H9 (cell line): ENCODE measurements at regions not wholly inside any gene's neighbourhood (a gene's known extent, or its start where the extent isn't known, plus 50 kb on each side); places are given as distances from the start of the nearest gene placed in this dataset.

Source experiments
- DNase-seq: peaks from one replicate; pipeline ENCODE4 v3.0.0-alpha.2; 2017
- H2AFZ ChIP-seq: one replicate; pipeline ENCODE4 v1.6.1; 2013; ENCODE audit warnings: mild to moderate bottlenecking, low read length, control low read depth, moderate library complexity
- H2AK5ac ChIP-seq: 2 replicates; pipeline ENCODE4 v1.6.1; 2013; ENCODE audit warnings: low read length, control low read depth, mixed read lengths; ENCODE audit not compliant: insufficient read length
- H2BK120ac ChIP-seq: one replicate; pipeline ENCODE4 v1.6.1; 2013; ENCODE audit warnings: low read depth, mild to moderate bottlenecking, low read length, control low read depth, inconsistent platforms; ENCODE audit not compliant: poor library complexity, severe bottlenecking
- H2BK12ac ChIP-seq: 2 replicates; pipeline ENCODE4 v1.6.1; 2013; ENCODE audit warnings: low read length, control low read depth, mixed read lengths, low read depth; ENCODE audit not compliant: insufficient read length
- H2BK15ac ChIP-seq: 2 replicates; pipeline ENCODE4 v1.6.1; 2013; ENCODE audit warnings: low read depth, low read length, control low read depth
- H2BK20ac ChIP-seq: one replicate; pipeline ENCODE4 v1.6.1; 2013; ENCODE audit warnings: low read depth, mild to moderate bottlenecking, low read length, control low read depth, inconsistent platforms; ENCODE audit not compliant: poor library complexity, severe bottlenecking
- H2BK5ac ChIP-seq: 2 replicates; pipeline ENCODE4 v1.6.1; 2013; ENCODE audit warnings: low read length, control low read depth, mixed read lengths; ENCODE audit not compliant: insufficient read length
- H3K14ac ChIP-seq: 2 replicates; pipeline ENCODE4 v1.6.1; 2013; ENCODE audit warnings: low read length, control low read depth; ENCODE audit not compliant: insufficient read depth
- H3K18ac ChIP-seq: 2 replicates; pipeline ENCODE4 v1.6.1; 2013; ENCODE audit warnings: low read depth, mild to moderate bottlenecking, mixed read lengths, low read length, control low read depth; ENCODE audit not compliant: insufficient read length
- H3K23ac ChIP-seq: 2 replicates; pipeline ENCODE4 v1.6.1; 2013; ENCODE audit warnings: low read length, control low read depth, mixed read lengths, low read depth; ENCODE audit not compliant: insufficient read length
- H3K23me2 ChIP-seq: 2 replicates; pipeline ENCODE4 v1.6.1; 2013; ENCODE audit warnings: low read depth, mild to moderate bottlenecking, mixed read lengths, low read length, control low read depth; ENCODE audit not compliant: insufficient read length, poor library complexity, severe bottlenecking
- H3K27ac ChIP-seq: 2 replicates; pipeline ENCODE4 v1.5.1; 2013; ENCODE audit warnings: low read length, control low read depth, mixed read lengths, low read depth; ENCODE audit not compliant: insufficient read length
- H3K27me3 ChIP-seq: 2 replicates; pipeline ENCODE4 v1.6.1; 2013; ENCODE audit warnings: low read length, control low read depth, inconsistent platforms; ENCODE audit not compliant: insufficient read depth
- H3K4ac ChIP-seq: 2 replicates; pipeline ENCODE4 v1.6.1; 2013; ENCODE audit warnings: low read depth, mild to moderate bottlenecking, control low read depth, inconsistent platforms, low read length, moderate library complexity
- H3K4me1 ChIP-seq: 2 replicates; pipeline ENCODE4 v1.6.1; 2013; ENCODE audit warnings: low read length, control low read depth, inconsistent platforms; ENCODE audit not compliant: insufficient read depth
- H3K4me2 ChIP-seq: 2 replicates; pipeline ENCODE4 v1.6.1; 2013; ENCODE audit warnings: low read length, control low read depth, mixed read lengths; ENCODE audit not compliant: insufficient read length, insufficient read depth
- H3K56ac ChIP-seq: 2 replicates; pipeline ENCODE4 v1.6.1; 2013; ENCODE audit warnings: low read depth, mild to moderate bottlenecking, mixed read lengths, low read length, control low read depth; ENCODE audit not compliant: insufficient read length
- H3K79me1 ChIP-seq: 2 replicates; pipeline ENCODE4 v1.6.1; 2013; ENCODE audit warnings: low read depth, mild to moderate bottlenecking, moderate library complexity, low read length, control low read depth, inconsistent platforms; ENCODE audit not compliant: insufficient read depth, poor library complexity, severe bottlenecking
- H3K79me2 ChIP-seq: 2 replicates; pipeline ENCODE4 v1.6.1; 2013; ENCODE audit warnings: low read length, control low read depth, inconsistent platforms; ENCODE audit not compliant: insufficient read depth
- H3K9ac ChIP-seq: 2 replicates; pipeline ENCODE4 v1.6.1; 2013; ENCODE audit warnings: low read length, control low read depth, mixed read lengths; ENCODE audit not compliant: insufficient read length; ENCODE audit errors: extremely low read depth
- H3K9me3 ChIP-seq: one replicate; pipeline ENCODE4 v1.6.1; 2013; ENCODE audit warnings: low read depth, low read length, inconsistent platforms; ENCODE audit not compliant: control insufficient read depth
- H3T11ph ChIP-seq: one replicate; pipeline ENCODE4 v1.6.1; 2013; ENCODE audit warnings: mild to moderate bottlenecking, low read length, control low read depth, inconsistent platforms
- H4K20me1 ChIP-seq: one replicate; pipeline ENCODE4 v1.6.1; 2013; ENCODE audit not compliant: control insufficient read depth, insufficient read length, insufficient read depth
- H4K5ac ChIP-seq: 2 replicates; pipeline ENCODE4 v1.6.1; 2013; ENCODE audit warnings: low read depth, mild to moderate bottlenecking, mixed read lengths, low read length, control low read depth; ENCODE audit not compliant: insufficient read length
- H4K8ac ChIP-seq: replicated peaks from 2 replicates; pipeline ENCODE4 v1.6.1; 2013; ENCODE audit warnings: low read length, control low read depth, mixed read lengths, low read depth; ENCODE audit not compliant: insufficient read length
- H4K91ac ChIP-seq: 2 replicates; pipeline ENCODE4 v1.6.1; 2013; ENCODE audit warnings: low read depth, mild to moderate bottlenecking, moderate library complexity, mixed read lengths, low read length, control low read depth; ENCODE audit not compliant: insufficient read length
- H3K27ac Mint-ChIP-seq, 3 experiments: 2 replicates in 2 of 3; 3 replicates in 1 of 3; pipeline ENCODE4 v1.8.0; 2020 to 2021; ENCODE audit warnings: mixed read lengths in 3 of 3, mild to moderate bottlenecking in 1 of 3, moderate library complexity in 1 of 3
- H3K27me3 Mint-ChIP-seq: 2 replicates; pipeline ENCODE4 v1.8.0; 2021; ENCODE audit warnings: low read depth, mild to moderate bottlenecking, moderate library complexity, mixed read lengths
- H3K36me3 Mint-ChIP-seq, 3 experiments: 2 replicates in 2 of 3; 3 replicates in 1 of 3; pipeline ENCODE4 v1.8.0; 2020 to 2021; ENCODE audit warnings: low read depth in 3 of 3, mixed read lengths in 3 of 3; ENCODE audit not compliant: insufficient read depth in 1 of 3
- H3K4me1 Mint-ChIP-seq, 2 experiments: 2 replicates each; pipeline ENCODE4 v1.8.0; 2020; ENCODE audit warnings: mixed read lengths in 2 of 2
- H3K4me3 Mint-ChIP-seq, 2 experiments: 2 replicates in 1 of 2; 3 replicates in 1 of 2; pipeline ENCODE4 v1.8.0; 2020 to 2021; ENCODE audit warnings: mild to moderate bottlenecking in 2 of 2, mixed read lengths in 2 of 2, moderate library complexity in 1 of 2
- H3K9me3 Mint-ChIP-seq, 2 experiments: 2 replicates in 1 of 2; 3 replicates in 1 of 2; pipeline ENCODE4 v1.8.0; 2020; ENCODE audit warnings: mild to moderate bottlenecking in 2 of 2, mixed read lengths in 2 of 2, moderate library complexity in 1 of 2
- WGBS: extraction: QIAGEN DNeasy Blood & Tissue Kit; methylation state at CpG from one replicate; pipeline ENCODE4 v1.1.7; 2013; ENCODE audit warnings: missing lambda C conversion rate, low lambda C conversion rate, mixed read lengths; ENCODE audit not compliant: insufficient read length; ENCODE audit errors: extremely low coverage; 5-methylcytosine and 5-hydroxymethylcytosine counted together
- TF ChIP-seq, protein P1 (sequence below): fragments of 200-600 bp; sonication (generic); conservative IDR thresholded peaks from 3 replicates; pipeline ENCODE4 v1.8.0; 2021; ENCODE audit warnings: antibody characterized with exemption, mild to moderate bottlenecking

DNA sequence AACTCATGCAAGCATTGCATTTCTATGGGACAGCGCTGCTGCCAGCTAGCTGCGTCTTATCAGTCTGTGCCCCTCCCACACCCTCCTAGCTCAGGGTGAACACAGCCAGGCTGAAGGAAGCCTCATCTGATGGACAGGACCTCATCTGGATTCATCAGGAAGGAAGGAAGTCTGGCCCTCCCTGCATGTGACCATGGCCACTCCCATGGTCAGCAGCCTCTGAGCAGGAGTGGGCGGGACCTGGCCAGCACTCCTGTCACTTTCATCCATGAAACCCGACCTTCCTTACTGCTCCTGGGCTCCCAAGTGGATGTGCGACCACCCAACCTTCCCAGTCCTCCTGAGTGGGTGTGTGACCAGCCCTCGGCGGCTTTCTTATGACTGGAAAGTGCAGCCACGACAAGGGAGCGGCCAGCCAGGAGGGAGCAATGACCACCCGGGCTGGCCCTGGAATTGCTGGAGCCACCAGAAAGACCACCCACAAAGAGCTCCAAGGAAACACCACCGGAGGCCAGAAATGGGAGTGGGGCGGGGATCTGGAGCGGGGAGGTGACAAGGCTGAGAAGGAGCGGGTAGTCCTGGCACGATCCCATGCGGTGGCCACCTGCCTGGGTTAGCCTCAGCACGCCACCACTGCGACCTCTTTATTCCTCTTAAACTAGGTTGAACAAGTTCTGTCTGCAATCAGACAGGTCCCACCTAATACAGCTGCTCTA, 241.2 kb downstream of the TTLL2 start:
- no peak for DNase-seq
- Histone ChIP-seq H3K4ac (no peak overlapping the region), H3K9me3 (no peaks in the 10 kb centered on the region), H3K79me2 (no peaks in the 10 kb centered on the region), H2BK120ac (no peak overlapping the region), H3T11ph (no peak overlapping the region), H3K23me2 (no peaks in the 10 kb centered on the region), H3K56ac (no peak overlapping the region), H3K27ac (no peak overlapping the region), H3K27me3 (no peaks in the 10 kb centered on the region), H4K20me1 (no peaks in the 10 kb centered on the region), H4K8ac (no peak overlapping the region), H3K79me1 (no peaks in the 10 kb centered on the region), H3K14ac (no peak overlapping the region), H2AK5ac (no peak overlapping the region), H3K9ac (no peak overlapping the region), H2AFZ (no peak overlapping the region), H3K4me2 (no peak overlapping the region), H4K5ac (no peak overlapping the region), H2BK15ac (no peak overlapping the region), H3K18ac (no peak overlapping the region), H2BK12ac (no peak overlapping the region), H2BK20ac (no peak overlapping the region), H3K4me1 (no peaks in the 10 kb centered on the region; the same call in 1 of the 2 replicates), H4K91ac (no peak overlapping the region), H3K23ac (no peak overlapping the region), H2BK5ac (no peak overlapping the region)
- WGBS: no CpG with 5 or more reads among the region's 18 CpGs
- H3K4me1 Mint-ChIP-seq: peaks cover 0 to 3% of the 10 kb centered on the region in 2 experiments; a peak in 2 of 4 replicates
- no peak overlapping the region; a peak in 1 of 7 replicates for H3K27ac Mint-ChIP-seq
- H3K36me3 Mint-ChIP-seq: no peaks in the 10 kb centered on the region
- TF ChIP-seq, protein P1, sequence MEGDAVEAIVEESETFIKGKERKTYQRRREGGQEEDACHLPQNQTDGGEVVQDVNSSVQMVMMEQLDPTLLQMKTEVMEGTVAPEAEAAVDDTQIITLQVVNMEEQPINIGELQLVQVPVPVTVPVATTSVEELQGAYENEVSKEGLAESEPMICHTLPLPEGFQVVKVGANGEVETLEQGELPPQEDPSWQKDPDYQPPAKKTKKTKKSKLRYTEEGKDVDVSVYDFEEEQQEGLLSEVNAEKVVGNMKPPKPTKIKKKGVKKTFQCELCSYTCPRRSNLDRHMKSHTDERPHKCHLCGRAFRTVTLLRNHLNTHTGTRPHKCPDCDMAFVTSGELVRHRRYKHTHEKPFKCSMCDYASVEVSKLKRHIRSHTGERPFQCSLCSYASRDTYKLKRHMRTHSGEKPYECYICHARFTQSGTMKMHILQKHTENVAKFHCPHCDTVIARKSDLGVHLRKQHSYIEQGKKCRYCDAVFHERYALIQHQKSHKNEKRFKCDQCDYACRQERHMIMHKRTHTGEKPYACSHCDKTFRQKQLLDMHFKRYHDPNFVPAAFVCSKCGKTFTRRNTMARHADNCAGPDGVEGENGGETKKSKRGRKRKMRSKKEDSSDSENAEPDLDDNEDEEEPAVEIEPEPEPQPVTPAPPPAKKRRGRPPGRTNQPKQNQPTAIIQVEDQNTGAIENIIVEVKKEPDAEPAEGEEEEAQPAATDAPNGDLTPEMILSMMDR: no peak
- H3K4me3 Mint-ChIP-seq: no peak overlapping the region
- peaks cover 13% of the 10 kb centered on the region for H3K27me3 Mint-ChIP-seq
- no peaks in the 10 kb centered on the region for H3K9me3 Mint-ChIP-seq
